Umbilical cord (tissue), 1 donor: ENCODE measurements at regions not wholly inside any gene's neighbourhood (a gene's known extent, or its start where the extent isn't known, plus 50 kb on each side); places are given as distances from the start of the nearest gene placed in this dataset.

ENCODE experiments used
- DNase-seq: peaks from one replicate; pipeline ENCODE4 v3.0.0-alpha.2; 2015; ENCODE audit warnings: low spot score

GRCh38 chr20:42020316-42020715 lies 402.1 kb upstream of the CHD6 start:
- no peak for DNase-seq

- DNase-seq, result no peak
These were observed 400.8 kb upstream of the CHD6 start for GRCh38 chr20:42018979-42019378.

- no peak for DNase-seq
These were observed 391.9 kb upstream of the CHD6 start for GRCh38 chr20:42010090-42010489.

- no peak for DNase-seq
These were observed 389.1 kb upstream of the CHD6 start for GRCh38 chr20:42007251-42007650.

- DNase-seq, result no peak
These were observed 387.0 kb upstream of the CHD6 start for GRCh38 chr20:42005211-42005610.

- no peak for DNase-seq
These were observed 385.2 kb upstream of the CHD6 start for GRCh38 chr20:42003380-42003779.

GRCh38 chr20:41998539-41999341 lies 380.6 kb upstream of the CHD6 start:
- no peak for DNase-seq

- DNase-seq, result peak; percentile 36
These were observed 378.8 kb upstream of the CHD6 start for GRCh38 chr20:41996951-41997350.

GRCh38 chr20:41992481-41992880 lies 374.3 kb upstream of the CHD6 start:
- DNase-seq, result no peak

- DNase-seq, result no peak
These were observed 373.2 kb upstream of the CHD6 start for GRCh38 chr20:41991412-41991811.

GRCh38 chr20:41989935-41990635 lies 371.9 kb upstream of the CHD6 start:
- peak; percentile 92 for DNase-seq

- no peak for DNase-seq
These were observed 371.0 kb upstream of the CHD6 start for GRCh38 chr20:41989039-41989679.

- no peak for DNase-seq
These were observed 365.9 kb upstream of the CHD6 start for GRCh38 chr20:41984031-41984430.

GRCh38 chr20:41983159-41983558 lies 365.0 kb upstream of the CHD6 start:
- DNase-seq, result no peak

- DNase-seq, result no peak
These were observed 363.6 kb upstream of the CHD6 start for GRCh38 chr20:41981746-41982145.

- DNase-seq, result no peak
These were observed 360.7 kb upstream of the CHD6 start for GRCh38 chr20:41978875-41979274.

GRCh38 chr20:41978246-41978790 lies 360.1 kb upstream of the CHD6 start:
- no peak for DNase-seq

- DNase-seq, result no peak
These were observed 351.5 kb upstream of the CHD6 start for GRCh38 chr20:41969656-41970055.

- DNase-seq, result peak; percentile 14
These were observed 342.0 kb upstream of the CHD6 start for GRCh38 chr20:41960166-41960565.

- no peak for DNase-seq
These were observed 340.2 kb upstream of the CHD6 start for GRCh38 chr20:41958391-41958790.

GRCh38 chr20:41956338-41957074 lies 338.3 kb upstream of the CHD6 start:
- peak; percentile 8 for DNase-seq

GRCh38 chr20:41952166-41952565 lies 334.0 kb upstream of the CHD6 start:
- DNase-seq, result no peak
